SW 1271 (cell line): ENCODE measurements at regions not wholly inside any gene's neighbourhood (a gene's known extent, or its start where the extent isn't known, plus 50 kb on each side); places are given as distances from the start of the nearest gene placed in this dataset.

Experiments used
- DNase-seq, 2 experiments: peaks; one replicate each; lab custom pipeline; 2025; lab: John Stamatoyannopoulos, UW

GRCh38 chr2:41886757-41887156 lies 161.1 kb upstream of the PKDCC start:
- DNase-seq: no peak

- DNase-seq: no peak
Observed at GRCh38 chr2:41890341-41890740, 157.5 kb upstream of the PKDCC start.

- no peak for DNase-seq
Observed at GRCh38 chr2:41892476-41892875, 155.3 kb upstream of the PKDCC start.

GRCh38 chr2:41894563-41895333 lies 153.1 kb upstream of the PKDCC start:
- DNase-seq: no peak

GRCh38 chr2:41895334-41895664 lies 152.5 kb upstream of the PKDCC start:
- no peak for DNase-seq

- DNase-seq: no peak
Observed at GRCh38 chr2:41896186-41896846, 151.5 kb upstream of the PKDCC start.

- DNase-seq: no peak
Observed at GRCh38 chr2:41899189-41899588, 148.6 kb upstream of the PKDCC start.

GRCh38 chr2:41900101-41900577 lies 147.7 kb upstream of the PKDCC start:
- no peak for DNase-seq

- no peak for DNase-seq
Observed at GRCh38 chr2:41902897-41903296, 144.9 kb upstream of the PKDCC start.

GRCh38 chr2:41903474-41904135 lies 144.2 kb upstream of the PKDCC start:
- no peak for DNase-seq

GRCh38 chr2:41904459-41904858 lies 143.4 kb upstream of the PKDCC start:
- no peak for DNase-seq

- no peak for DNase-seq
Observed at GRCh38 chr2:41905597-41906337, 142.1 kb upstream of the PKDCC start.

GRCh38 chr2:41906338-41906725 lies 141.5 kb upstream of the PKDCC start:
- no peak for DNase-seq

- DNase-seq: no peak
Observed at GRCh38 chr2:41907141-41907540, 140.7 kb upstream of the PKDCC start.

- DNase-seq: no peak
Observed at GRCh38 chr2:41907771-41908207, 140.0 kb upstream of the PKDCC start.

GRCh38 chr2:41908349-41908748 lies 139.5 kb upstream of the PKDCC start:
- DNase-seq: no peak

- no peak for DNase-seq
Observed at GRCh38 chr2:41909584-41909983, 138.2 kb upstream of the PKDCC start.

GRCh38 chr2:41910126-41910525 lies 137.7 kb upstream of the PKDCC start:
- DNase-seq: no peak

GRCh38 chr2:41911033-41911432 lies 136.8 kb upstream of the PKDCC start:
- no peak for DNase-seq

GRCh38 chr2:41912337-41912736 lies 135.5 kb upstream of the PKDCC start:
- DNase-seq: no peak

GRCh38 chr2:41912776-41913175 lies 135.0 kb upstream of the PKDCC start:
- DNase-seq: no peak

- no peak for DNase-seq
Observed at GRCh38 chr2:41913311-41913710, 134.5 kb upstream of the PKDCC start.
